Heart right ventricle (tissue), 16 donors: ENCODE measurements at regions not wholly inside any gene's neighbourhood (a gene's known extent, or its start where the extent isn't known, plus 50 kb on each side); places are given as distances from the start of the nearest gene placed in this dataset.

Experiments
- ATAC-seq, 8 donors: fragments of 200-7000 bp; cut with Tn5 transposase; one replicate each; pipeline ENCODE4 v1.9.1; 2020; ENCODE audit warnings: mild to moderate bottlenecking in 8 of 8, moderate library complexity in 8 of 8, moderate number of reproducible peaks in 1 of 8
- DNase-seq, 2 donors: peaks; one replicate each; pipeline ENCODE4 v3.0.0-alpha.2; 2020
- H3K27ac ChIP-seq, 10 donors: fragments of 200-600 bp; sonication (generic) in 2 of 10; one replicate each; pipeline versions ENCODE4 v1.5.0 to v1.8.0; 2020 to 2022; ENCODE audit warnings: mild to moderate bottlenecking in 3 of 10
- H3K27me3 ChIP-seq, 7 donors: fragments of 200-600 bp; one replicate each; pipeline ENCODE4 v1.8.0; 2021 to 2022; ENCODE audit warnings: mild to moderate bottlenecking in 2 of 7
- H3K36me3 ChIP-seq, 9 donors: fragments of 200-600 bp; sonication (generic) in 1 of 9; one replicate each; pipeline versions ENCODE4 v1.5.0 to v1.8.0; 2020 to 2022; ENCODE audit warnings: mild to moderate bottlenecking in 2 of 9
- H3K4me1 ChIP-seq, 9 donors: fragments of 200-600 bp; sonication (generic) in 1 of 9; one replicate each; pipeline versions ENCODE4 v1.5.0 to v1.8.0; 2020 to 2022; ENCODE audit warnings: mild to moderate bottlenecking in 4 of 9
- H3K4me3 ChIP-seq, 10 donors: fragments of 200-600 bp; sonication (generic) in 2 of 10; one replicate each; pipeline versions ENCODE4 v1.5.0 to v1.8.0; 2020 to 2022; ENCODE audit warnings: mild to moderate bottlenecking in 7 of 10, moderate library complexity in 2 of 10
- H3K9me3 ChIP-seq, 11 donors: fragments of 200-600 bp in 10 of 11; sonication (generic) in 2 of 11; one replicate each; pipeline versions ENCODE4 v1.5.0 to v1.8.0; 2013 to 2022; ENCODE audit warnings: mild to moderate bottlenecking in 2 of 11, control low read depth in 1 of 11, moderate library complexity in 1 of 11
- WGBS, 2 donors: extraction: QIAGEN DNeasy Blood & Tissue Kit; methylation state at CpG; one replicate each; pipeline ENCODE4 v1.1.7; 2013; ENCODE audit warnings: inconsistent platforms in 1 of 2; 5-methylcytosine and 5-hydroxymethylcytosine counted together
- intact Hi-C, 10 donors: fragments of 100-400 bp; cut with DNase I; formaldehyde crosslinking; loops; one replicate each; pipeline versions ENCODE4 v1.11.1 to v1.14.2; 2022
- TF ChIP-seq, protein P1 (sequence below), 9 donors: fragments of 200-600 bp; sonication (generic) in 2 of 9; IDR thresholded peaks; one replicate each; pipeline versions ENCODE4 v1.5.0 to v1.8.0; 2021 to 2022; ENCODE audit warnings: antibody characterized with exemption in 9 of 9, mild to moderate bottlenecking in 5 of 9, moderate library complexity in 1 of 9
- donor health status: Arrhythmogenic right ventricular cardiomyopathy.
- donor health status: ischemic (EF 13 %, LVEDD 7.1; RV severe dilation, severe dysfunction).
- donor health status: healthy with polysubstance abuse.
- donor health status: DM: no; HTN: yes; CAD: no.
- donor health status: DM: no; HTN: no; CAD: no.
- donor health status: ischemic (EF 25% LVEDD 6.9; RV normal size, moderate dysfunction).
- donor health status: ischemic (EF 25% LVEDD 5.7; RV mildly dilated, moderate dysfunction).
- donor health status: healthy.
- donor health status: DM: yes; HTN: yes; CAD: no.
- donor health status: Ischemic cardiomyopathy.
- donor health status: ischemic (EF 35%, LVEDD 5.7; RV mildly dilated, moderate dysfunction).
- donor health status: nonischemic (EF 11% LVEDD 7.7; RV severe dilation, severe dysfunction).
- donor health status: DM: yes; HTN: yes; CAD: no.
- donor health status: PGD.
- donor health status: ischemic (EF 29% LVEDD 5.4; RV normal size, mild dysfunction).
- donor health status: nonischemic (EF 23%, LVEDD 6.1; RV moderate dilation, normal function).

DNA sequence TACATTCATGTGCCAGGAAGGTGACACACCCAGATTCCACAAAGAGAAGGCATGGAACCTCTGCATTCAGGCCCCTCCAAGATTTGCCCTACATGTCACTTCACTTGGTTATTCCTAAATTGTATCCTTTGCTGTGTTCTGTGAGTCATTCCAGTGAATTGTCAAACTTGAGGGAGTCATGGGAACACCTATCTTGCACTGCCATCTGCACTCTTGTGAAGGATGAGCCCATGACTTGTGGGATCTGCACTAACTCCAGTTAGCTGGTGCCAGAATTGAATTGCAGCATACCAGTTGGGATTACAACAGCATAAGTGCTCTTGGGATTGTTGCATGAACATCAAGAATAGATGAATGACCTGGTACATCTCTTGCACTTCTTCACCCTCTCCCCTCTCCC, 1288.0 kb upstream of the ZEB2 start:
- intact Hi-C loops: no loop called here
- H3K9me3 ChIP-seq: no peaks in the 10 kb centered on the region
- TF ChIP-seq, protein P1, sequence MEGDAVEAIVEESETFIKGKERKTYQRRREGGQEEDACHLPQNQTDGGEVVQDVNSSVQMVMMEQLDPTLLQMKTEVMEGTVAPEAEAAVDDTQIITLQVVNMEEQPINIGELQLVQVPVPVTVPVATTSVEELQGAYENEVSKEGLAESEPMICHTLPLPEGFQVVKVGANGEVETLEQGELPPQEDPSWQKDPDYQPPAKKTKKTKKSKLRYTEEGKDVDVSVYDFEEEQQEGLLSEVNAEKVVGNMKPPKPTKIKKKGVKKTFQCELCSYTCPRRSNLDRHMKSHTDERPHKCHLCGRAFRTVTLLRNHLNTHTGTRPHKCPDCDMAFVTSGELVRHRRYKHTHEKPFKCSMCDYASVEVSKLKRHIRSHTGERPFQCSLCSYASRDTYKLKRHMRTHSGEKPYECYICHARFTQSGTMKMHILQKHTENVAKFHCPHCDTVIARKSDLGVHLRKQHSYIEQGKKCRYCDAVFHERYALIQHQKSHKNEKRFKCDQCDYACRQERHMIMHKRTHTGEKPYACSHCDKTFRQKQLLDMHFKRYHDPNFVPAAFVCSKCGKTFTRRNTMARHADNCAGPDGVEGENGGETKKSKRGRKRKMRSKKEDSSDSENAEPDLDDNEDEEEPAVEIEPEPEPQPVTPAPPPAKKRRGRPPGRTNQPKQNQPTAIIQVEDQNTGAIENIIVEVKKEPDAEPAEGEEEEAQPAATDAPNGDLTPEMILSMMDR (IDR thresholded peaks at IDR 0.05): no peak
- no peaks in the 10 kb centered on the region for H3K27me3 ChIP-seq
- H3K4me3 ChIP-seq: no peak overlapping the region
- H3K4me1 ChIP-seq: peaks cover 0 to 13% (median 0%) of the 10 kb centered on the region in 9 donors
- ATAC-seq (no peak), DNase-seq (no peak)
- H3K36me3 ChIP-seq: no peaks in the 10 kb centered on the region
- H3K27ac ChIP-seq: no peak overlapping the region

DNA sequence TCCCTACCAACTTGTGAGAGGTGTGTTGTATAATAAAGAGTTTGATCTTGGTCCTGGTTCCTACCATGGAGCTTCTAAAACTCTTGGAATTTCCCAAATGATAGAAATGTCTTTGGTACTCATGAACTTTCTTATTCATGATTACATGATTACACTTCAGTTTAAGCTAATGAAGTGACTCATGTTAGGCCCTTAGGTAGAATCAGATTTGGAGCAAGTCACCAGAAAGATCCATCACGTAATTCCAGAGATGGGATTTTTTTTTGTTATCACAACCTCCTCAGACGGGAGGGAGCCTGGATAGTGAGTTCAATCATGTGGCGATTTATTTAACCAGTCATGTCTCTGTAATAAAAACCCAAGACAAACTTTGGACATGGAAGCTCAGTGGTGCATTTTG, 1287.6 kb upstream of the ZEB2 start:
- DNase-seq: no peak
- Histone ChIP-seq H3K4me1 (peaks cover 0 to 13% (median 0%) of the 10 kb centered on the region in 9 donors), H3K4me3 (no peak overlapping the region), H3K9me3 (no peaks in the 10 kb centered on the region), H3K36me3 (no peaks in the 10 kb centered on the region), H3K27me3 (no peaks in the 10 kb centered on the region), H3K27ac (no peak overlapping the region)
- ATAC-seq: no peak
- intact Hi-C loops: no loop called here
- TF ChIP-seq, protein P1 (IDR thresholded peaks at IDR 0.05): no peak
- WGBS, 2 donors: 90 to 94% methylated on average over 3 of the region's 3 CpGs

DNA sequence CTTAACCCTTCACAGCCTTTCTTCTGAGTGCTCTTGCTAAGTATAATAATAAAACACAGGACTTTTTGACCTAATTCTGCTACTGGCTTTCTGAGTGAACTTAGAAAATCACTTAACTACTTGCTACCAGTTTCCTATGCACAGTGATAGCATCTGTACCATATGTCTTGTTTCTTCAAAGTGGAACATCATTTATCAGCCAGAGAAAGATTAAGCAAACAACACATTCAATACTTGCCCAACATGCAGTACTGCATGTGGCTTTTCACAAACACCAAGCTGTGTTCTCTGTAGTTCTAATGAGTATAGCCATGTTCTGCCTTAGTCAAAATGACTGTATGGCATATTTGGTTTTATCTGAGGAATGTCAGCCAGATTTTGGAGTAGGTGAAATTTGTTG, 1286.6 kb upstream of the ZEB2 start:
- Histone ChIP-seq H3K36me3 (no peaks in the 10 kb centered on the region), H3K27me3 (no peaks in the 10 kb centered on the region), H3K4me3 (no peak overlapping the region), H3K4me1 (peaks cover 0 to 4% (median 0%) of the 10 kb centered on the region in 9 donors), H3K27ac (no peak overlapping the region), H3K9me3 (no peaks in the 10 kb centered on the region)
- intact Hi-C loops: no loop called here
- TF ChIP-seq, protein P1 (IDR thresholded peaks at IDR 0.05): no peak
- ATAC-seq: no peak
- no peak for DNase-seq

DNA sequence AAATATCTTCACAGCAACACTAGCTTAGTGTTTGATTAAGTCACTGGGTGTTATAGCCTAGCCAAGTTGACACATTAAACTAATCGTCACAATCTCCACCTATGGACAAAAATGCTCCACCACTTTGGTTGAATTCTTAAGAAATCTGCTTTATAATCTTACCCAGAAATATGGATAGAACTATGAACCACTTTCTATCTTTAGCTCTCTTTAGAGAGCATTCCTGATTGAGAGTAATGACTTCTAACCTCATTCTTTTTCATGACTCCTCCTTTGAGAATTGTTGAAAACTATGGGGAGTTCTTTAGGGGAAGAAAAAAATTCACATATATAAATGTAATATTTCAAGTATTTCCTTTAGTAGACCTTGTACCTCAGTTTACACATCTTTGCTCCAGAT, 1282.2 kb upstream of the ZEB2 start:
- Histone ChIP-seq H3K27ac (no peak overlapping the region), H3K4me1 (no peaks in the 10 kb centered on the region), H3K27me3 (no peaks in the 10 kb centered on the region), H3K36me3 (no peaks in the 10 kb centered on the region), H3K4me3 (no peak overlapping the region), H3K9me3 (peaks cover 0 to 3% (median 0%) of the 10 kb centered on the region in 11 donors)
- no peak for DNase-seq
- 83 to 88% methylated on average over 1 of the region's 1 CpG for WGBS, 2 donors
- no peak for ATAC-seq
- intact Hi-C loops: no loop called here
- TF ChIP-seq, protein P1 (IDR thresholded peaks at IDR 0.05): no peak

DNA sequence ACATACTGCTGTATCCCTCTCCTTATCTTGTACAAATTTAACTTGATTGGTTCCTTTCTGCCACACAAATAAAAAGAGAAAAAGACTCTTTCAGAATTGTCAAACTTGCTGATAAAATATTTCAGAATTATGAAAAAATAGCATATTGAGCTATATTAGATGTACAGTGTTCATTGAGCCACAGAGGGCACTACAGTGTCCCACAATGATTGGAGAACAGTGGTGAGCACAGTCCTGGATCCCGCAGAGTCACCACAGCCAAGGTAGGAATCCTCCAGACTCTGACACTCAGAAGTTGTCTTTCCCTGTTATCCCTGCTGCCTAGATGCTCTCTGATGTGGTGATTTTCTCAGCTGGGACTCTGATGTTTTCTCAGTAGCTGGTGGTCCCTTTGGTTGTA, 1281.3 kb upstream of the ZEB2 start:
- Histone ChIP-seq H3K4me1 (no peaks in the 10 kb centered on the region), H3K27me3 (no peaks in the 10 kb centered on the region), H3K27ac (no peak overlapping the region), H3K4me3 (no peak overlapping the region), H3K36me3 (no peaks in the 10 kb centered on the region), H3K9me3 (peaks cover 0 to 3% (median 0%) of the 10 kb centered on the region in 11 donors)
- TF ChIP-seq, protein P1 (IDR thresholded peaks at IDR 0.05): no peak
- 94 to 98% methylated on average over 1 of the region's 1 CpG for WGBS, 2 donors
- ATAC-seq (no peak), DNase-seq (no peak)
- intact Hi-C loops: no loop called here
